Transverse colon (tissue), 4 donors: ENCODE measurements at regions not wholly inside any gene's neighbourhood (a gene's known extent, or its start where the extent isn't known, plus 50 kb on each side); places are given as distances from the start of the nearest gene placed in this dataset.

Experiments used
- CTCF ChIP-seq, 5 experiments: fragments of 200-600 bp in 3 of 5; fragments of 450-650 bp in 2 of 5; sonication (generic) in 3 of 5; IDR thresholded peaks; 1 replicate in 2 of 5; 2 replicates in 3 of 5; pipeline ENCODE4 v1.5.1; 2016 to 2017; ENCODE audit warnings: antibody characterized with exemption in 5 of 5, inconsistent platforms in 3 of 5, mild to moderate bottlenecking in 2 of 5, moderate library complexity in 1 of 5
- EP300 ChIP-seq: sonication (generic); formaldehyde crosslinking; IDR thresholded peaks from one replicate; pipeline ENCODE4 v1.6.1; 2017; ENCODE audit warnings: antibody characterized with exemption, low read depth
- POLR2A ChIP-seq: fragments of 450-650 bp; IDR thresholded peaks from one replicate; pipeline ENCODE4 v1.6.1; 2016; ENCODE audit warnings: antibody characterized with exemption, mild to moderate bottlenecking, moderate library complexity
- POLR2AphosphoS5 ChIP-seq, 3 donors: sonication (generic); formaldehyde crosslinking; IDR thresholded peaks; one replicate each; pipeline ENCODE4 v1.6.1; 2016; ENCODE audit warnings: antibody characterized with exemption in 3 of 3

- TF ChIP-seq CTCF (IDR thresholded peaks at IDR 0.05) (no peak), POLR2A (no peak), POLR2AphosphoS5 (IDR thresholded peaks at IDR 0.05) (no peak), EP300 (no peak)
Measured at GRCh38 chr3:150251187-150252062, 156.7 kb upstream of the TSC22D2 start.
